ENCODE measurements at regions not wholly inside any gene's neighbourhood (a gene's known extent, or its start where the extent isn't known, plus 50 kb on each side); places are given as distances from the start of the nearest gene placed in this dataset.

DNA sequence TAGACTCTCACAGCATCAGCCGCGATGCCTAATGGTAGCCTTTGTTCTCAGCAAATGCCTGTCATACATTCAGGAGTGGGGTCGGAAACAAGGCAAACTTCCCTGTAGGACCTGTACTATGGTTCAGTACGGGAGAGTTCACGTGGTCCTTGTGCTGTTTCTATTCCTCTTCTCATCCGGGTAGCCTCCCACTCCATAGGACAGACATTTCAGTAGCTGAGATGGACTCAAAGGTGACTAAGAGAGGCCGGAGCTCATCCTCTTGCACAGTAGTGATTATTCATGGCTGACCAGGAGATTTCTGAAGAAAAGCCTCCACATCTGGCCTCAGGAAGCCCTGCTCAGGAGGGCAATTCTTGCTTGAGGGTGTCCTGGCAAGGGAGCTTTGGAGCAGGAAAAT, 117.8 kb upstream of the SPRED2 start:
- no peak overlapping the region for H3K4me3 ChIP-seq (ENCODE audit: low read depth, poor library complexity, severe bottlenecking)
- intact Hi-C loops (cut with DNase I; ENCODE audit: low total_unique reads): loop anchor here (5.0 kb wide), 1 partner anchor 283 kb away; no protein-coding TSS in a partner anchor
- WGBS, 2 donors: 60 to 69% methylated on average over 7 of the region's 7 CpGs
- no peak for TF ChIP-seq POLR2A (IDR thresholded peaks at IDR 0.05)
- TF ChIP-seq, protein P1, sequence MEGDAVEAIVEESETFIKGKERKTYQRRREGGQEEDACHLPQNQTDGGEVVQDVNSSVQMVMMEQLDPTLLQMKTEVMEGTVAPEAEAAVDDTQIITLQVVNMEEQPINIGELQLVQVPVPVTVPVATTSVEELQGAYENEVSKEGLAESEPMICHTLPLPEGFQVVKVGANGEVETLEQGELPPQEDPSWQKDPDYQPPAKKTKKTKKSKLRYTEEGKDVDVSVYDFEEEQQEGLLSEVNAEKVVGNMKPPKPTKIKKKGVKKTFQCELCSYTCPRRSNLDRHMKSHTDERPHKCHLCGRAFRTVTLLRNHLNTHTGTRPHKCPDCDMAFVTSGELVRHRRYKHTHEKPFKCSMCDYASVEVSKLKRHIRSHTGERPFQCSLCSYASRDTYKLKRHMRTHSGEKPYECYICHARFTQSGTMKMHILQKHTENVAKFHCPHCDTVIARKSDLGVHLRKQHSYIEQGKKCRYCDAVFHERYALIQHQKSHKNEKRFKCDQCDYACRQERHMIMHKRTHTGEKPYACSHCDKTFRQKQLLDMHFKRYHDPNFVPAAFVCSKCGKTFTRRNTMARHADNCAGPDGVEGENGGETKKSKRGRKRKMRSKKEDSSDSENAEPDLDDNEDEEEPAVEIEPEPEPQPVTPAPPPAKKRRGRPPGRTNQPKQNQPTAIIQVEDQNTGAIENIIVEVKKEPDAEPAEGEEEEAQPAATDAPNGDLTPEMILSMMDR (IDR thresholded peaks at IDR 0.05): no peak
- DNase-seq (ENCODE audit: low spot score in 2 of 2): no peak

DNA sequence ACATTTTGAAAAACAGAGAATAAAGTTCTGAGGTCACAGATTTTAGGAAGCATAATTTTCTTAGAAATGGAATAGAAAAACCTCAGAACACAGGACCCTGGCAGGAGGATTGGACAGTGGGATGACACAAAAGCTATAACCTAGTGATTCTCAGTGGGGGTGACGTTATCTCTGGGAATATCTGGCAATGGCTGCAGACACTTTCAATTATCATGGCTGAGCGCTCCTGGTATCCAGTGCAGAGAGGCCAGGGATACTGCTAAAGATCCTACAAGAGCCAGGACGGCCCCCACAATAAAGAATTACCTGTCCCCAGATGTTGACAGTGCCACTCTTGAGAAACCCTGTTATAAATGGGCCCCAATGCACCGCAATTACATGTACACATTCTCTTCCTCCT, 117.2 kb upstream of the SPRED2 start:
- no peak overlapping the region for H3K4me3 ChIP-seq (ENCODE audit: low read depth, poor library complexity, severe bottlenecking)
- 85% methylated on average over 4 of the region's 4 CpGs for WGBS, 2 donors
- intact Hi-C loops (cut with DNase I; ENCODE audit: low total_unique reads): loop anchor here (5.0 kb wide), 1 partner anchor 282 kb away; no protein-coding TSS in a partner anchor
- no peak for DNase-seq (ENCODE audit: low spot score in 2 of 2)
- TF ChIP-seq, protein P1 (IDR thresholded peaks at IDR 0.05): no peak
- no peak for TF ChIP-seq POLR2A (IDR thresholded peaks at IDR 0.05)

DNA sequence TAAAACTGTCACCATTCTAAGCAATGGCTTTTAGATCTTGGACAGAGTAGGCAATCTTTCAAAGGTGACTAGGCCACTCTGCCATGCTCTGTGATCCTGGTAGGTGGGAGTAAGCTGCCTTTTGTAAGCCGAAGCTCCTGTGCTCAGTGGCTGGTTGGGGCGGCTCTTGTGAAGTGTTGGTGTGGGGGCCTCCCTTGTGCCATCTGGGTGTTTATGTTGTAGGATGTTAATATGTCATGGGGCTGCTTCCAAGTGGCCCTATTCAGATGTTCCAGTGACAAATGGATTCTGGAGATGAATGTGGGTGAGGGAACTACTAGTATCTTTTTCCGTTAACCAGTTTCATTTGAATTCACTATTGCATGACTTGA, 116.8 kb upstream of the SPRED2 start:
- 95 to 97% methylated on average over 3 of the region's 3 CpGs for WGBS, 2 donors
- no peak overlapping the region for H3K4me3 ChIP-seq (ENCODE audit: low read depth, poor library complexity, severe bottlenecking)
- DNase-seq (ENCODE audit: low spot score in 2 of 2): no peak
- no peak for TF ChIP-seq POLR2A (IDR thresholded peaks at IDR 0.05)
- TF ChIP-seq, protein P1 (IDR thresholded peaks at IDR 0.05): no peak
- intact Hi-C loops (cut with DNase I; ENCODE audit: low total_unique reads): no loop called here

DNA sequence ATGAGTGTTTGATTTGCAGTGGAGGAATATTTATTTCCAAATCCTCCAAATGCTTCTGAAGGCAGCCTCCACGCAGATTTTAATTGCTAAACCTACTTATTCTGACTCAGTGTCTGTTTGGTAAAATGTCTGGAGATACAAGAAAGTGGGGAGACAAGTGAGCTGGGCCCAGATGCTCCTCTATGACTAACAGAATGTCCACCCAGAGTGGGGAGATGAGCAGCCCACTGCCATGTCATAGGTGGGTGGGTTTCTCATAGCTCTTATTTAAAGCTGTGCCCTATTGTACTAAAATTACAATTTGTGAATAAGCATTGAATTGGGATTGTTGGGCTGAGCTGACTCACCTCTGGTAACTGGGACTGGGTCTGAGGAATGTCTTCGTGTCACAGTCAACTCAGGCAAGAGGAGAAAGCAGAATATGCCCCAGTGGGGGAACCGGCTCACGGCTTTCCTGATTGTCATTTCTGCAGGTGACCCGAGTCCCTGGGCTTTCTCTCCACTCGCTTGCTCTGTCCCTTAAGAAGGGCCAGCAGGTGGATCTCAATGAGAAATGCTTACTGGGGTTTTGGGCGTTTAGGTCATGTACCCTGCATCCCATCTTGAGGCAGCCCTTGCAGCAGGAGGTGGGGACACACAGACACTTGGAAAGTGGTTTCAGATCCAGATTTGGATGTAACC, 116.3 kb upstream of the SPRED2 start:
- WGBS, 2 donors: 91 to 94% methylated on average over 7 of the region's 7 CpGs
- TF ChIP-seq POLR2A (IDR thresholded peaks at IDR 0.05): no peak
- TF ChIP-seq, protein P1 (IDR thresholded peaks at IDR 0.05): no peak
- intact Hi-C loops (cut with DNase I; ENCODE audit: low total_unique reads): no loop called here
- no peak for DNase-seq (ENCODE audit: low spot score in 2 of 2)
- H3K4me3 ChIP-seq (ENCODE audit: low read depth, poor library complexity, severe bottlenecking): no peak overlapping the region

DNA sequence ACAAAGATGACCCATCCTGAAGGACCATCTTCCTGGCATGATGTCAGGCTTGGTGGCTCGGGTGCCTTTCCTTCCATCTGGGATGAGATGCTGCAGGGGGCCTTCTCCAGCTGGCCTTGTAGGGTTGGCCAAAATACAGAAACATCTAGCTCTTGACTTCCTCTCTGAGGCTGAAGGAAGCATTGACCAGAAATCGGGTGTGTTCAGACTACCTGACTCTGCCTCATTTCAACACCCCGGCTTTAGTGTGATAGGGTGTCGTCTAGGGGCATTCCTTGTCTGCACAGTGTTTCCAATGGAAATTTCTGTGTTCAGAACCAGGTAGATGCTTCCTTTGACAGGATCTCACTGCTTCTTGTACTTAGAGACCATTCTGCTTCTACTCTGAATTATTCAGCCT, 115.7 kb upstream of the SPRED2 start:
- no peak overlapping the region for H3K4me3 ChIP-seq (ENCODE audit: low read depth, poor library complexity, severe bottlenecking)
- intact Hi-C loops (cut with DNase I; ENCODE audit: low total_unique reads): no loop called here
- TF ChIP-seq, protein P1 (IDR thresholded peaks at IDR 0.05): no peak
- no peak for TF ChIP-seq POLR2A (IDR thresholded peaks at IDR 0.05)
- DNase-seq (ENCODE audit: low spot score in 2 of 2): no peak
- 88 to 92% methylated on average over 4 of the region's 4 CpGs for WGBS, 2 donors
